H1 (cell line): ENCODE measurements at regions not wholly inside any gene's neighbourhood (a gene's known extent, or its start where the extent isn't known, plus 50 kb on each side); places are given as distances from the start of the nearest gene placed in this dataset.

Experiments
- BACH1 ChIP-seq: IDR thresholded peaks from 2 replicates; pipeline ENCODE4 v1.6.1; 2012; ENCODE audit warnings: low read length, improper control_type of control experiment
- CHD1 ChIP-seq: IDR thresholded peaks from 2 replicates; pipeline ENCODE4 v1.6.1; 2012; ENCODE audit warnings: low read depth, low read length, improper control_type of control experiment
- POLR2AphosphoS5 ChIP-seq: IDR thresholded peaks from 2 replicates; pipeline ENCODE4 v1.6.1; 2011; ENCODE audit warnings: low read depth, low read length
- RFX5 ChIP-seq: IDR thresholded peaks from 2 replicates; pipeline ENCODE4 v1.6.1; 2011; ENCODE audit warnings: low read depth, low read length, improper control_type of control experiment, borderline replicate concordance
- SRF ChIP-seq: IDR thresholded peaks from 2 replicates; pipeline ENCODE4 v1.6.1; 2011; ENCODE audit warnings: mild to moderate bottlenecking, low read depth, low read length, moderate library complexity
- TAF7 ChIP-seq: optimal IDR thresholded peaks from 2 replicates; pipeline ENCODE3; 2011; ENCODE audit warnings: low read depth, mild to moderate bottlenecking, inconsistent platforms, low read length, moderate library complexity, borderline replicate concordance

GRCh38 chr17:69733171-69734012 is 318.9 kb downstream of the MAP2K6 start (continued):
- TF ChIP-seq BACH1: no peak
- no peak for TF ChIP-seq RFX5
- no peak for TF ChIP-seq TAF7
- TF ChIP-seq CHD1: no peak
- TF ChIP-seq SRF: no peak
- no peak for TF ChIP-seq POLR2AphosphoS5
